GM19372 (cell line): ENCODE measurements at regions not wholly inside any gene's neighbourhood (a gene's known extent, or its start where the extent isn't known, plus 50 kb on each side); places are given as distances from the start of the nearest gene placed in this dataset.

Experiments used
- ATAC-seq: cut with Tn5 transposase; IDR thresholded peaks from one replicate; pipeline ENCODE4 v1.9.1; 2021; ENCODE audit warnings: mild to moderate bottlenecking, low read depth, moderate library complexity; ENCODE audit not compliant: unreplicated experiment

- ATAC-seq, result no peak
Measured at GRCh38 chr5:117872798-117873368, 1115.5 kb downstream of the DTWD2 start.

GRCh38 chr5:117869596-117869995 lies 1118.8 kb downstream of the DTWD2 start:
- no peak for ATAC-seq

GRCh38 chr5:117863586-117864296 lies 1124.6 kb downstream of the DTWD2 start:
- ATAC-seq, result no peak

- no peak for ATAC-seq
Measured at GRCh38 chr5:117860550-117860949, 1127.8 kb downstream of the DTWD2 start.

GRCh38 chr5:117859176-117859575 lies 1129.2 kb downstream of the DTWD2 start:
- ATAC-seq, result no peak

- ATAC-seq, result no peak
Measured at GRCh38 chr5:117856713-117857112, 1131.6 kb downstream of the DTWD2 start.

- no peak for ATAC-seq
Measured at GRCh38 chr5:117837786-117838185, 1150.6 kb downstream of the DTWD2 start.

- no peak for ATAC-seq
Measured at GRCh38 chr5:117833691-117834090, 1154.7 kb downstream of the DTWD2 start.

- no peak for ATAC-seq
Measured at GRCh38 chr5:117829646-117830045, 1158.7 kb downstream of the DTWD2 start.

- no peak for ATAC-seq
Measured at GRCh38 chr5:117813850-117814249, 1174.5 kb downstream of the DTWD2 start.

- no peak for ATAC-seq
Measured at GRCh38 chr5:117812861-117813260, 1175.5 kb downstream of the DTWD2 start.

- ATAC-seq, result no peak
Measured at GRCh38 chr5:117809251-117809650, 1179.1 kb downstream of the DTWD2 start.

GRCh38 chr5:117805058-117805457 lies 1183.3 kb downstream of the DTWD2 start:
- no peak for ATAC-seq

- no peak for ATAC-seq
Measured at GRCh38 chr5:117803533-117803932, 1184.8 kb downstream of the DTWD2 start.

GRCh38 chr5:117801583-117801982 lies 1186.8 kb downstream of the DTWD2 start:
- ATAC-seq, result no peak

GRCh38 chr5:117800261-117800660 lies 1188.1 kb downstream of the DTWD2 start:
- ATAC-seq, result no peak

- no peak for ATAC-seq
Measured at GRCh38 chr5:117794847-117795246, 1193.5 kb downstream of the DTWD2 start.

GRCh38 chr5:117793963-117794362 lies 1194.4 kb downstream of the DTWD2 start:
- ATAC-seq, result no peak

GRCh38 chr5:117792476-117792875 lies 1195.9 kb downstream of the DTWD2 start:
- no peak for ATAC-seq

- no peak for ATAC-seq
Measured at GRCh38 chr5:117788596-117788995, 1199.8 kb downstream of the DTWD2 start.

- ATAC-seq, result no peak
Measured at GRCh38 chr5:117779171-117779570, 1204.5 kb upstream of the SEMA6A start.

GRCh38 chr5:117776977-117777376 lies 1202.4 kb upstream of the SEMA6A start:
- no peak for ATAC-seq
